ENCODE measurements at regions not wholly inside any gene's neighbourhood (a gene's known extent, or its start where the extent isn't known, plus 50 kb on each side); places are given as distances from the start of the nearest gene placed in this dataset.

GRCh38 chr15:69532066-69532465, 79.4 kb downstream of the RPLP1 start:
- TF ChIP-seq POLR2A (IDR thresholded peaks at IDR 0.05; ENCODE audit: low read length) (no peak), GATA1 (IDR thresholded peaks at IDR 0.05; ENCODE audit: low read depth, low read length) (no peak)
